HG03097 (cell line): ENCODE measurements at regions not wholly inside any gene's neighbourhood (a gene's known extent, or its start where the extent isn't known, plus 50 kb on each side); places are given as distances from the start of the nearest gene placed in this dataset.
"Not testable (repeated sequence)": the region's sequence is repeated elsewhere in the genome, so short reads cannot be mapped to it uniquely, and the experiment has no call there.

Experiments used
- ATAC-seq: cut with Tn5 transposase; IDR thresholded peaks from one replicate; pipeline ENCODE4 v1.9.1; 2021; ENCODE audit not compliant: unreplicated experiment, low FRiP score

- not testable (repeated sequence) for ATAC-seq
Observed at GRCh38 chr1:120609015-120609573, 114.7 kb upstream of the NBPF26 start.

GRCh38 chr1:120609834-120610233 is 113.9 kb upstream of the NBPF26 start:
- ATAC-seq = not testable (repeated sequence)

GRCh38 chr1:120614931-120615639 is 108.7 kb upstream of the NBPF26 start:
- ATAC-seq = not testable (repeated sequence)

GRCh38 chr1:120617493-120617892 is 106.3 kb upstream of the NBPF26 start:
- ATAC-seq = not testable (repeated sequence)

- ATAC-seq = not testable (repeated sequence)
Observed at GRCh38 chr1:120619867-120620692, 103.7 kb upstream of the NBPF26 start.

- not testable (repeated sequence) for ATAC-seq
Observed at GRCh38 chr1:120620693-120620969, 103.1 kb upstream of the NBPF26 start.

- not testable (repeated sequence) for ATAC-seq
Observed at GRCh38 chr1:120621278-120621677, 102.5 kb upstream of the NBPF26 start.

GRCh38 chr1:120623539-120623938 is 100.2 kb upstream of the NBPF26 start:
- ATAC-seq = not testable (repeated sequence)

GRCh38 chr1:120624565-120625064 is 99.1 kb upstream of the NBPF26 start:
- ATAC-seq = not testable (repeated sequence)

GRCh38 chr1:120629832-120630455 is 93.8 kb upstream of the NBPF26 start:
- ATAC-seq = not testable (repeated sequence)

- not testable (repeated sequence) for ATAC-seq
Observed at GRCh38 chr1:120634816-120635806, 88.6 kb upstream of the NBPF26 start.

GRCh38 chr1:120640261-120641013 is 83.3 kb upstream of the NBPF26 start:
- not testable (repeated sequence) for ATAC-seq

GRCh38 chr1:120641014-120641302 is 82.8 kb upstream of the NBPF26 start:
- ATAC-seq = not testable (repeated sequence)

- ATAC-seq = not testable (repeated sequence)
Observed at GRCh38 chr1:120647182-120647581, 76.6 kb upstream of the NBPF26 start.

GRCh38 chr1:120648915-120649623 is 74.7 kb upstream of the NBPF26 start:
- not testable (repeated sequence) for ATAC-seq

- not testable (repeated sequence) for ATAC-seq
Observed at GRCh38 chr1:120649730-120650129, 74.0 kb upstream of the NBPF26 start.

GRCh38 chr1:120654114-120654513 is 69.6 kb upstream of the NBPF26 start:
- not testable (repeated sequence) for ATAC-seq

GRCh38 chr1:120655394-120655793 is 68.4 kb upstream of the NBPF26 start:
- not testable (repeated sequence) for ATAC-seq
